ENCODE measurements at regions not wholly inside any gene's neighbourhood (a gene's known extent, or its start where the extent isn't known, plus 50 kb on each side); places are given as distances from the start of the nearest gene placed in this dataset.

DNA sequence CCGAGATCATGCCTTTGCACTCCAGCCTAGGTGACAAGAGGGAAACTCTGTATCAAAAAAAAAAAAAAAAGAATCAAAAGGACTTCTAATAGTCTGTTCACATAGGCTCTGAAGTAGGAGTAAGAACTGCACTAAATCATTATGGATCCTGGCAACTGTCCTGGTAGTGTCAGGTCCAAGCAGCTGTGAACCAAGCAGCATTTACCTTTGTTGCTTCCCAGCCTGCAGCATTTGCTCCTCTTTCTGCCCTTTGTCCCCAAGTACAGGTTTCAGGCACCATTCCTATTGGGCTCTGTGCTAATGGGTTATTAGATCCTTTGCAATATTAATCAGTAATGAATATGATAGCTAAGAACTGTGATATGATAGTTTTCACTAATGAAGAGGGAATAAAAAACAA lies 77.4 kb upstream of the NBEA start:
- no peak for DNase-seq

DNA sequence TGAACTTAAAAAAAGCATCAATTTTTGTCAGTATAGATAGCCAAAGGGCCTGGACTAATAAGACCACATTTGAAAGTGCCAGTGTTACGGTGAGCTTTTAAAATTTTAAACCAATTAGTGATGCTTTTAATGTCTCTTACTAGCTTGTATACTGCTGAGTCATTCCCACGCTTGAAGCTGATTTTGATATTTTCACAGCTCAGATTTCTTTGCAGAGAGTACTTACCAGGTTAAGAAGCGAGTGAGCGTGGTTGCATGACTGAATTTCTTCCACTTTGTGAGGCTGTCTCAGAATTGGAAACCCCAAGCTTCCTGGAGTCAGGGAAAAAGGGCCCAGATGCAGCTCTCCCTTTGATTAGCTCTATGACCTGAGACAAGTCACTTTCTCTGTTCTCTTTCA lies 74.5 kb upstream of the NBEA start:
- no peak for DNase-seq

DNA sequence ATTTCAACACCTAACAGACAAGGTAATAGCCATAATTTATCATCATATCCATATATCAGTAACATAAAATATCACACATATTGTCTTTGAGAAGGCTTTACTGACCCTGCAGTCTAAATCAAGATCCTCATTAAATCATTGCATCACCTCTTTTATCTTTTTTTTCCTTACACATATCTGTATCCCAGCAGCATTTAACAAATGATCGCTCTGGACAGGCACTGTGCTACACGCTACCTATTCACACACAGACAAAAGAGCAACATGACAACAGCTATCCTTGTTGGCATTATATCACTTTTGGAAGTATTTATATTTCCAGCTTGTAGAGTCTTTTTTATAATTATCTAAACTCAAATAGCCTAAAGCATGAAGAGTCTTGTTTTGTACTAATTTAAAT lies 73.3 kb upstream of the NBEA start:
- no peak for DNase-seq

DNA sequence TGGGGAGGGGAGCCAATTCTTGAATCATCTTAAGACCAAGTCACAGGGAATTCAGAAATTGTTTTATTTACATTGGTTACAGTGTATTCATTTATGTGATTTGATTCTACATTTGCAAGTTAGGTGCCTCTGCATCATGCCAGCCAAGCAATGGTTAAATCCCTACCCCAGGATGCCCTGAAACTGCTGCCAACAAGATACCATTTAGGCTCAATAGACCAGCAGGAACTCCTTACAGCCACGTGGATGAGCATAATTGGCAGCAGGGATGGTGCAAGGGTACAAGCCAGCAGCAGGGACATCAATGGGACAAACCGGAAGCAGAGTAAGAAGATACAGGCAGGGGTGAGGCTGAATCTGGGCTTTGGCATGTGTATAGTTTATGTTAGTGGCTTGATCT lies 72.4 kb upstream of the NBEA start:
- no peak for DNase-seq

DNA sequence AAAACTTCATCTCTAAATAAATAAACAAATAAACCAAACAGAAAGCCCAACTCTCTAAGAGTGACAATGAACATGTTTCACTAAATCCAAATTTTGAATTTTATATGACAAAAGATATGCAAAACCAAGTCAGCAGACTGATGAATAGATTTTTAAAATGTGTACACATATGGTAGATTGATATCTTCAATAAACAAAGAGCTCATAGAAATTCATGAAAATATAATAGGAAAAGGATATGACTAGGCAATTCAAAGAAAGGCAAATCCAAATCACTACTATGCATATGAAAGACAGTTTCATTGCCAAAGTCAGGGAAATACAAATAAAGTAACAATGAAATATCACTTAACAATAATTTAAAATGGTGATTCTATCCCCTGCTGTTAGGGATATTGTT lies 63.7 kb upstream of the NBEA start:
- DNase-seq: no peak

DNA sequence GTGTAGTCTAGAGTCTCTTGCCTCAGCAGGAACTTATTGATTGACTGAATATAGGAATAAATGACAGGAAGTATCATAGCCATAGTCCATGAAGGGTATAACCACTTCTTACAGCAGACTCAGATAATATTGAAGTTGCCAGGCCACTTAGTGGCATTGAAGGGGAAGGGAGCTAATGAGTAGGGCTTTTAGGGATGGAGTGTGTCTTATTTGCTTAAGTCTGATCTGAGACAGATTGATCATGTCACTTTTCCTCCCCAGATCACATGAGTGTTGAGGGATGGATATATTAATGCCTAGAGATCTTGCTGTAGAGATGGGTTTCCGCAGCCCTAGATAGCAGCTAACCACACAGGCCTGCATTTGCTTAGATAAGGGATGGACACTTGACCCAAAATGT lies 62.2 kb upstream of the NBEA start:
- no peak for DNase-seq

DNA sequence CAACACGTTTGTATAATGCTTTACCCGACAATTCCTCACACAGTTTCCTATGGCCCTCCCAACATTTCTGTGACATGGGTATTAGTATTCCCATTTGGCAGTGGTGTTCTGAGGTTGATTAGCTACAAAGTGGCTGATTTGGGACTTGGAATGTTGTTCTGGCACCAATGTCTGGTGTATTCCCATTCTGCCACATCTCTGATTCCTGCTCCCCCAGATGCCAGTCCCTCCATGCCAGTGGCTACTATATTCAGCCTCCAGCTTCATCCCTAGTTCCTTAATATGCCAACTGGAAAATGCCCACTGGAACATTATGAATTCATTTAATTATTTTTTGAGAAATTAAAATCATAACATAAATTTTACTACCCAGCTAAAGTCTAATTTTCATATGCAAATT lies 60.6 kb upstream of the NBEA start:
- DNase-seq: no peak

DNA sequence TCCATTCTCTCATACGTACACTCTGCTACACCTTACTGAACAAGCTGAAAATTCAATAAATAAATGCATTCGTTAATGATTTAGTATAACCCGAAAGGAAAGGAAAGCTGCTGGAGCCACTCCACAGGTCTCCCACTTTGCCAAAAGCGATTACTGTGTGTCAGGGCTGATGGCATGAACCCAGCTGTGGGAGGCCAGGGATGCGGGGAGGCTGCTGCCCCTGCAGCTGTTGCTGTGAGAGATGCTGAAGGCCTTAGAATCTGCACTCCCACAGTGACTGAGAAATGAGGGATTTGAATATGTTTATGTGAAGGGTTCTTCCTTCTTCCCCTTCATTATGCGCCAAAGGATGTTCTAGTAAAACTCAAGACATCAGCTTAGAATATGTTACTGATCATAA lies 58.7 kb upstream of the NBEA start:
- DNase-seq: no peak

DNA sequence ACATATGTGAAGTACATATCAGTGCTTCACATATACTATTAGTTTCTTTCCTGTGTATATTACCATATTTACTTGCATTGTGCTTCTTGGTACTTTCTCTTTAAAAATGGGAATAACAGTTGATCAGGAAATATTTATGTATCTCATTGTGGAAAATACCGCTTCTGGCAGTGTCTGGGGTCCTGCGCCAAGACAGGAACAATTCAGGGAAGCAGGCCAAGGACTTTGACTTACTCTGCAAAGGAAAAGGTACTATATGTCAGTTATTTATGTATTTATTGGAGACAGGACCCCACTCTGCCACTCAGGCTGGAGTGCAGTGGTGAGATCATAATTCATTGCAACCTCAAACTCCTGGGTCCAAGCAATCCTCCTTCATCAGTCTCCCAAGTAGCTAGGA lies 57.7 kb upstream of the NBEA start:
- DNase-seq: no peak

DNA sequence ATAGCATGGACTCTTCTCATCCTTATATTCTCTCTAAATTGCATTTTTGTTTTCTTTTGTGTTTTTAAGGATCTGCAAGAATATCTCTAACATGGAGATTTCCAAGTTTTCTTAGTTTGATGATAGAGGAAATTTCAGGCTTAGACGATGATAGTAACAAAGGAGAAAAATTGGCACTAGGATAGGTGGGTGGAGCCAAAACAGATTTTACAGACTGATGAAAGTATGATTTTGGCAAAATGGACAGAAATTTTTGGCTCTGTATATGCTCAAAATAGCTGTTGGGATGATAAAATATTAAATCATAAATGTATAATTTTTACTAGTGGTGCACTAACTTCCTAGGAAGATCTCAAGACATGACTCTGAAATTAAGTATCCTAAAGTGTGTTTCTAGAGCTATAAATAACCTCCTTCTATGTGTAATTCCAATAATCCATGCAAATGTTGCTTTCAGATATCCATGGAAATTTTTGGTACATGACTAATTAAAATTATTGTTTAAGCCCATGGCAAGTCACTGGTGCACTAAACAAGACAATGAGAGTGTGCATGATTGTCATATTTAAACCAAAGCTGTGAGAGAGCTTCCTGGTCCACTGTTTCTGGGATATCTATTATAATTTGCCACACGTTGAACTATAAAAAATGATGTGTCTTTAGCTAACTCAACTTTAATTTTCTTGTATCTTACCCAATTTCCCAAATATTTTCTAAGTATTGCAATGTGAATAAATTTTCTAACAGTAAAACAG lies 55.8 kb upstream of the NBEA start:
- no peak for DNase-seq

DNA sequence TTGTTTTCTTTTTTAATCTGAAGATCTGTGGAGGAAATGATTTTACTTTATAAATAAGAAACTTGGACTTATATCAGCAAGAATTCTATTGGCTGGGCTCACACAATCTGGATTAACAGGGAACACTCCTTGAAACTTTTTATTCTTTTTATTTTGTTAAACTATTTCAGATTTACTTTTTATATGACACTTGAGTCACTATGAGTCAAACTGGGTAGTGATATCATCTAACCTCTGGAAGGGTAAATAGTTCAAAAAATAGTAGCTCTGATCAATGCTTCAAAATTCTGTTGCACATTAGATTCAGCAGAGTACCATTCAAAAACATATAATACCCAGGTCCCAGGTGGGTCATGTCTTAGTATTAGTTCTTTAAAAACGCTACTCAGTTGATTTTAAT lies 55.1 kb upstream of the NBEA start:
- DNase-seq: no peak

All from activated CD4-positive, alpha-beta T cell treated with anti-CD3 and anti-CD28 coated beads for 4 hours (primary cell).